Liver (tissue), 8 donors: ENCODE measurements at regions not wholly inside any gene's neighbourhood (a gene's known extent, or its start where the extent isn't known, plus 50 kb on each side); places are given as distances from the start of the nearest gene placed in this dataset.

Source experiments
- DNase-seq: peaks from one replicate; pipeline ENCODE4 v3.0.0-alpha.2; 2017; ENCODE audit warnings: low spot score
- H3K27ac ChIP-seq, 2 donors: one replicate each; pipeline ENCODE4 v1.7.0; 2013; ENCODE audit warnings: inconsistent platforms in 2 of 2, low read length in 2 of 2, control low read depth in 1 of 2, low read depth in 1 of 2, mild to moderate bottlenecking in 1 of 2
- H3K27me3 ChIP-seq, 4 donors: one replicate each; pipeline versions ENCODE4 v1.6.1 to v1.7.0; 2013; ENCODE audit warnings: low read length in 3 of 4, inconsistent platforms in 1 of 4, mild to moderate bottlenecking in 1 of 4, moderate library complexity in 1 of 4; ENCODE audit not compliant: control insufficient read depth in 4 of 4, insufficient read depth in 4 of 4
- H3K36me3 ChIP-seq, 4 donors: one replicate each; pipeline versions ENCODE4 v1.6.1 to v1.7.0; 2013; ENCODE audit warnings: low read length in 3 of 4, mild to moderate bottlenecking in 3 of 4, low read depth in 1 of 4, moderate library complexity in 1 of 4; ENCODE audit not compliant: control insufficient read depth in 4 of 4, insufficient read depth in 3 of 4
- H3K4me1 ChIP-seq, 4 donors: one replicate each; pipeline versions ENCODE4 v1.6.1 to v1.7.0; 2013; ENCODE audit warnings: low read length in 3 of 4, mild to moderate bottlenecking in 3 of 4, moderate library complexity in 1 of 4; ENCODE audit not compliant: control insufficient read depth in 4 of 4, insufficient read depth in 4 of 4
- H3K4me3 ChIP-seq, 3 donors: one replicate each; pipeline versions ENCODE4 v1.6.1 to v1.7.0; 2013; ENCODE audit warnings: low read length in 3 of 3, control low read depth in 1 of 3, low read depth in 1 of 3, mild to moderate bottlenecking in 1 of 3
- H3K9ac ChIP-seq, 2 donors: one replicate each; pipeline ENCODE4 v1.7.0; 2013; ENCODE audit warnings: low read length in 2 of 2, mild to moderate bottlenecking in 2 of 2, moderate library complexity in 2 of 2, control low read depth in 1 of 2, low read depth in 1 of 2
- H3K9me3 ChIP-seq, 4 donors: one replicate each; pipeline versions ENCODE4 v1.6.1 to v1.7.0; 2013; ENCODE audit warnings: low read length in 3 of 4; ENCODE audit not compliant: control insufficient read depth in 4 of 4
- ATF3 ChIP-seq: IDR thresholded peaks from 2 replicates; pipeline ENCODE4 v1.6.1; 2016; ENCODE audit warnings: antibody characterized with exemption
- CTCF ChIP-seq: fragments of 150-350 bp; IDR thresholded peaks from 2 replicates; pipeline ENCODE4 v1.5.1; 2017; ENCODE audit warnings: improper control_type of control experiment, low read depth, low read length; ENCODE audit not compliant: missing input control
- EGR1 ChIP-seq, 2 donors: IDR thresholded peaks; 2 replicates each; pipeline ENCODE4 v1.6.1; 2016 to 2018; ENCODE audit warnings: antibody characterized with exemption in 2 of 2, low read depth in 2 of 2
- FOXA1 ChIP-seq: IDR thresholded peaks from 2 replicates; pipeline ENCODE4 v1.6.1; 2016; ENCODE audit warnings: antibody characterized with exemption
- FOXA2 ChIP-seq: IDR thresholded peaks from 2 replicates; pipeline ENCODE4 v1.6.1; 2016; ENCODE audit warnings: antibody characterized with exemption
- HNF4A ChIP-seq, 2 donors: conservative IDR thresholded peaks; 2 replicates each; pipeline ENCODE4 v1.6.1; 2016; ENCODE audit warnings: antibody characterized with exemption in 2 of 2, mild to moderate bottlenecking in 2 of 2
- HNF4G ChIP-seq: IDR thresholded peaks from 2 replicates; pipeline ENCODE4 v1.6.1; 2016; ENCODE audit warnings: antibody characterized with exemption
- JUND ChIP-seq, 2 donors: IDR thresholded peaks; 2 replicates each; pipeline ENCODE4 v1.6.1; 2016; ENCODE audit warnings: antibody characterized with exemption in 2 of 2
- MAX ChIP-seq: IDR thresholded peaks from 2 replicates; pipeline ENCODE4 v1.6.1; 2016; ENCODE audit warnings: antibody characterized with exemption
- NR2F2 ChIP-seq: IDR thresholded peaks from 2 replicates; pipeline ENCODE4 v1.6.1; 2016; ENCODE audit warnings: antibody characterized with exemption
- RAD21 ChIP-seq, 2 donors: IDR thresholded peaks; 2 replicates each; pipeline ENCODE4 v1.6.1; 2016; ENCODE audit warnings: antibody characterized with exemption in 2 of 2, mild to moderate bottlenecking in 2 of 2
- REST ChIP-seq: IDR thresholded peaks from 2 replicates; pipeline ENCODE4 v1.6.1; 2016; ENCODE audit warnings: antibody characterized with exemption, mild to moderate bottlenecking
- RXRA ChIP-seq, 2 donors: IDR thresholded peaks; 2 replicates each; pipeline ENCODE4 v1.6.1; 2017 to 2018; ENCODE audit warnings: antibody characterized with exemption in 2 of 2, mild to moderate bottlenecking in 1 of 2
- TAF1 ChIP-seq: conservative IDR thresholded peaks from 2 replicates; pipeline ENCODE4 v1.6.1; 2016; ENCODE audit warnings: antibody characterized with exemption, mild to moderate bottlenecking
- YY1 ChIP-seq: IDR thresholded peaks from 2 replicates; pipeline ENCODE4 v1.6.1; 2016; ENCODE audit warnings: antibody characterized with exemption, mild to moderate bottlenecking
- ZBTB33 ChIP-seq: IDR thresholded peaks from 2 replicates; pipeline ENCODE4 v1.6.1; 2016; ENCODE audit warnings: antibody characterized with exemption
- WGBS: extraction: QIAGEN DNeasy Blood & Tissue Kit; methylation state at CpG from one replicate; pipeline ENCODE4 v1.1.7; 2013; 5-methylcytosine and 5-hydroxymethylcytosine counted together
- donor health status: healthy.
- donor health status: healthy.
- donor health status: healthy.
- donor health status: healthy.
- donor health status: healthy.

GRCh38 chr16:55426865-55427484 lies 52.0 kb upstream of the MMP2 start:
- no peaks in the 10 kb centered on the region for H3K36me3 ChIP-seq
- WGBS = 75% methylated on average over 5 of the region's 5 CpGs
- H3K4me3 ChIP-seq = no peak overlapping the region
- TF ChIP-seq CTCF (no peak), REST (no peak), FOXA2 (no peak), ZBTB33 (no peak), YY1 (no peak), EGR1 (IDR thresholded peaks at IDR 0.05; ENCODE audit: low read depth in 2 of 2) (no peak), HNF4A (conservative IDR thresholded peaks at IDR 0.05) (no peak), ATF3 (no peak), RXRA (IDR thresholded peaks at IDR 0.05) (no peak), FOXA1 (no peak), NR2F2 (no peak), MAX (no peak), RAD21 (IDR thresholded peaks at IDR 0.05) (no peak), TAF1 (no peak), HNF4G (no peak), JUND (IDR thresholded peaks at IDR 0.05) (no peak)
- H3K27me3 ChIP-seq = no peaks in the 10 kb centered on the region
- H3K9me3 ChIP-seq = no peaks in the 10 kb centered on the region
- no peak overlapping the region for H3K9ac ChIP-seq
- H3K27ac ChIP-seq = no peak overlapping the region
- DNase-seq = no peak
- H3K4me1 ChIP-seq = no peaks in the 10 kb centered on the region
